ENCODE measurements at regions not wholly inside any gene's neighbourhood (a gene's known extent, or its start where the extent isn't known, plus 50 kb on each side); places are given as distances from the start of the nearest gene placed in this dataset.

- TF ChIP-seq POLR2A (IDR thresholded peaks at IDR 0.05) (no peak), CTCF (IDR thresholded peaks at IDR 0.05) (no peak)
Observed at GRCh38 chr2:155240176-155240575, 541.7 kb downstream of the KCNJ3 start.
